Loucy (cell line): ENCODE measurements at regions not wholly inside any gene's neighbourhood (a gene's known extent, or its start where the extent isn't known, plus 50 kb on each side); places are given as distances from the start of the nearest gene placed in this dataset.

ENCODE experiments used
- CTCF ChIP-seq: fragments of 200-600 bp; sonication (generic); conservative IDR thresholded peaks from 2 replicates; pipeline ENCODE4 v1.5.1; 2014; ENCODE audit warnings: mild to moderate bottlenecking, antibody characterized with exemption, low read length
- EZH2phosphoT487 ChIP-seq: fragments of 200-600 bp; IDR thresholded peaks from 2 replicates; pipeline ENCODE4 v1.6.1; 2018; ENCODE audit warnings: antibody characterized with exemption, mild to moderate bottlenecking, moderate library complexity, borderline replicate concordance

- TF ChIP-seq CTCF, result no peak
- TF ChIP-seq EZH2phosphoT487, result no peak
These were observed 410.8 kb upstream of the RASGRP1 start for GRCh38 chr15:38975282-38975990.
